ENCODE measurements at regions not wholly inside any gene's neighbourhood (a gene's known extent, or its start where the extent isn't known, plus 50 kb on each side); places are given as distances from the start of the nearest gene placed in this dataset.

DNA sequence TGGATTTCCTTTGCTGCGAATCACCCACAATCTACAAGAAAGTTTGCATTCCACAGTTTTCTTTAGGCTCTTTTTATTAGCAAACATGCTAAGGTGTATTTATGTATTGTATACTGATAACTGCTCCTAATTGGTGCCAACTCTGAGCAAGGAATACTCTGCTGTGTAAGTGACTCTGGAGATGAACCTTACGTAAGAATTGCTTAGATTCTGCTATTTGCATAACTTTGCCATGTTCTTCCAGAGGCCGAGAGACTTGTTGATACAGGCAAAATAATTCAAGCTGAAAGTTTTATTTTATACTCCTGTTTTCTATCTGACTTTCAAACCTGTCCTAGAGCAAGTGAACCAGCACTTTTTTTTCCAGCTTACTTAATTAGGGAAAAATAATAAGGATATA, 461.3 kb downstream of the GJA1 start:
- TF ChIP-seq, protein P1, sequence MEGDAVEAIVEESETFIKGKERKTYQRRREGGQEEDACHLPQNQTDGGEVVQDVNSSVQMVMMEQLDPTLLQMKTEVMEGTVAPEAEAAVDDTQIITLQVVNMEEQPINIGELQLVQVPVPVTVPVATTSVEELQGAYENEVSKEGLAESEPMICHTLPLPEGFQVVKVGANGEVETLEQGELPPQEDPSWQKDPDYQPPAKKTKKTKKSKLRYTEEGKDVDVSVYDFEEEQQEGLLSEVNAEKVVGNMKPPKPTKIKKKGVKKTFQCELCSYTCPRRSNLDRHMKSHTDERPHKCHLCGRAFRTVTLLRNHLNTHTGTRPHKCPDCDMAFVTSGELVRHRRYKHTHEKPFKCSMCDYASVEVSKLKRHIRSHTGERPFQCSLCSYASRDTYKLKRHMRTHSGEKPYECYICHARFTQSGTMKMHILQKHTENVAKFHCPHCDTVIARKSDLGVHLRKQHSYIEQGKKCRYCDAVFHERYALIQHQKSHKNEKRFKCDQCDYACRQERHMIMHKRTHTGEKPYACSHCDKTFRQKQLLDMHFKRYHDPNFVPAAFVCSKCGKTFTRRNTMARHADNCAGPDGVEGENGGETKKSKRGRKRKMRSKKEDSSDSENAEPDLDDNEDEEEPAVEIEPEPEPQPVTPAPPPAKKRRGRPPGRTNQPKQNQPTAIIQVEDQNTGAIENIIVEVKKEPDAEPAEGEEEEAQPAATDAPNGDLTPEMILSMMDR (conservative IDR thresholded peaks at IDR 0.05; ENCODE audit: low read length) = no peak
- H3K4me3 ChIP-seq (ENCODE audit: low read length) = no peak overlapping the region
- no peak for DNase-seq (ENCODE audit: low read depth)

DNA sequence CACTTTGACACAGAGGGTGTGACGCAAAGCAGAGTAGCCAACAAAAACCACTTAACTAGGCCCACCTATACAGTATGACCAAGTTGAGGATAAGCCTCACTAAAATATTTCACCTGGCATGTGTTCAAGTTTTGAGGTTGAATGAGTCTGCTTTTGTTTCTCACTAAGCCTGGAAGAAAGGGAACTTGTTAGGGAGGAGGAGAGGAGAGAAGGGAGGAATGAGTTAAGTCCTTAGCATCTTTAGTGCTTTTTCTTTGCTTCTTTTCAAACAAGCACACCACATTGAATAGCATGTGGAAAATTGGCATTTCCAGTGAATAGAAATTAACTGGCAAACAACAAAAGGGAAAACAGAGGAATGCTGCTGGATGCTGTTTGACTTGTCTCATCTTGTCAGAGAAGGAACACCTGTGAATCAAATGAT, 461.9 kb downstream of the GJA1 start:
- DNase-seq (ENCODE audit: low read depth) = no peak
- no peak overlapping the region for H3K4me3 ChIP-seq (ENCODE audit: low read length)
- TF ChIP-seq, protein P1 (conservative IDR thresholded peaks at IDR 0.05; ENCODE audit: low read length) = no peak

DNA sequence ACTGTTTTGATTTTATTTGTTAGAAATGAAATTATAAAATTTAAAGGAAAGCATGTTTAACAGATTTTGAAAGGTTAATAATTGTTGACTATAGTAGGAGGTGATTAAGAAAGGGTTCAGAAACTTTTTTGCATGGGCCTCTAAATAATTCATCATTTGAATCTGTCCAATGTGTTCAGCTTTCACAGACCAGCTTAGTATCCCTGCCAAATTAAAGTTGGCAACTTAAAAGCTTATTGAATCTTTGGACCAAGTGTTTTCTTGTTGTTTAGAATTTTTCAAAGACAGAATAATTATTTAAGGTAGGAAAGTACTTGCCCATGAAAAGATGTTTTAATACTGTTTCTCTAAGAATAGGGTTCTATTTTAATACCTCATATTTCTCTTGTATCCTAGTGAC, 466.0 kb downstream of the GJA1 start:
- no peak for DNase-seq (ENCODE audit: low read depth)
- TF ChIP-seq, protein P1 (conservative IDR thresholded peaks at IDR 0.05; ENCODE audit: low read length) = no peak
- H3K4me3 ChIP-seq (ENCODE audit: low read length) = no peak overlapping the region

DNA sequence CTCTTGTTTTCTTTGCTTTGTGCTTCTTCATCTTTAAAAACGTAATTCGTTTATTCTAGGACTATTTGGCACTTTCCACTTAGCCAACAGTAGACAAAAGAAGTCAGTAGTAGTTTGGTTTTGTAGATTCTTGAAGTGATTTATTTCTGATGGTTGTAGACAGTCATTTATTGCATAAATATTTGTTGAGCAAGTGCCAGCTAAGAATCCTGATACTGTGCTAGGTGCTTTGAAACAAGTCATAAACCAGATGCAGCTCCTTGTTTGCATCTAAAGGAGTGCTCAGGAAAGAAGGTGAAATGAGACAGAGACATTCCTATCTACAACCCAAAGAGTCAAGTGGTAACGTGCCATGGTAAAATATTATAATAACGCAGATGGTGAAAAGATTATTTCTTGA, 469.1 kb downstream of the GJA1 start:
- TF ChIP-seq, protein P1 (conservative IDR thresholded peaks at IDR 0.05; ENCODE audit: low read length) = no peak
- DNase-seq (ENCODE audit: low read depth) = no peak
- no peak overlapping the region for H3K4me3 ChIP-seq (ENCODE audit: low read length)

DNA sequence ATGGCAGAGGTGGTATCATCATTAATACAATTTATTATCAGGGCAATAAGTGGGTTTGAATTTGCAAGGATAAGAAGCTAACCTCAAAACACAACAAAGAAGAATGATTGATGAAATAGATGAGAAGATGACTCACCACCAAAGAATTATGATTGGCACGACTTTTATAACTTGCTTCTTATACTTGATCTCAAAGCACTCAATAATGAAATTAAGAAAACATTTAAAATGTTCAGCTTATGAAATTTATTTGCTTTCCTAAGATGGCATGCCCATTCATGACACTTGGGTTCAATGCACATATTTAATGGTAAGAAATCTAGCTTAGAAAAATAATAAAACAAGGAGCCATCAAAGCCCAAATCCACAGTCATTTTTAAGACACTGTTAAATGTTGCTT, 477.5 kb downstream of the GJA1 start:
- no peak overlapping the region for H3K4me3 ChIP-seq (ENCODE audit: low read length)
- TF ChIP-seq, protein P1 (conservative IDR thresholded peaks at IDR 0.05; ENCODE audit: low read length) = no peak
- DNase-seq (ENCODE audit: low read depth) = no peak

DNA sequence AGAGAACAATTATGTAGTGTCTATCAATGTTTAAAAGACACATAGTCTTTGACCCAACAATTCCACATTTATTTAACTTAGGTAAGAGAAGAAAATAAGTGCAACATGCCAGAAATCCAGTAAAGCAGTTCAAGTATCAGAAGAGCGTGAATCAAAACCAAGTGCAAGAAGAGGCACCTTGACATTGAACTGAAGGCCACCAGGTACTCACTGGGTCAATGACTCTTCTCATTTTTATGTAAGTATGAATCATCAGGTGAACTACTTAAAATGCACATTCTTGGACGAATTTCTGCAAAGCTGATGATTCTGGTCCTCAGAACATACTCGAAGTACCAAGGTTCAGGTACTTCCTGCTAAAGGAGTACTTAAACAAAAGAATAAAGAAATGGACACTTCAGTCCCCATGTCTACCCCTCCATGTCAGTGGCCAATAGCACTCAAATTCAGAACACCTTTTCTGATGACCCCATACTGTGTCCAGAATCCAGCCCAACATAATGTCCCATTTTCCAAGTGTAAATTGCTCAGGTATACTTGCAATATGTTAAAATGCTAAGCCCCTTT, 481.9 kb downstream of the GJA1 start:
- no peak overlapping the region for H3K4me3 ChIP-seq (ENCODE audit: low read length)
- no peak for DNase-seq (ENCODE audit: low read depth)
- TF ChIP-seq, protein P1 (conservative IDR thresholded peaks at IDR 0.05; ENCODE audit: low read length) = no peak

DNA sequence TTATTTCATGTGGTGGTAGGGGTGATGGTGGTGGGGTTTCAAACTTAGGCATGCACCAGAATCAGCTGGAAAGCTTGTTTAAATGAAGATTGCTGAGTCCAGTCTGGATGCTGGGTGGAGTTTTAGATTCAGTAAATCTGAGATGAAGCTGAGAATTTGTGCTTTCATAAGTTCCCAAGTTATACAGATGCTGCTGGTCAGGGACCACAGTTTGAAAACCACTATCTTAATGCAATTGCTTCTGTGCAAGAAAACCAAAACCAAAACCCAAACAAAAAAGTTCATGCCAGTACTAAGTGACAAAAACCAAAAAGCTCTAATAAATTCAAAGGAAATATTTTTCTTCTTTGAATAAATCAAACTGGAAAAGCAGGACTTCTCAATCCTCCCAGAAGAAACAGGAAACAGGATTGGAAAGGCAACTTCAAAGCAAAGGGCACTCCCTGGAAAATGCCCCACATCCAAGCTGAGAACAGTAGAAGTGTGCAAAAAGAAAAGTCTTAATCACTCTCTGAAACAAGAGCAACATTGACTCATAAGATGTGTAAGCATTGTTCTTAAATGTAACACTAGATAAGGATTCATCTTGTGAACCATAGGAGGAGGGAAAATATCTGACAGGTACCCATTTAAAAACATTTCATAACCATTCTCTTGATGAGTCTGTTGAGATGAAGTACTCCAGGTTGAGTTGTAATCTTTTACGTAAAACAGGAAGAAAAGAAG, 481.5 kb upstream of the HSF2 start:
- DNase-seq (ENCODE audit: low read depth) = no peak
- no peak overlapping the region for H3K4me3 ChIP-seq (ENCODE audit: low read length)
- TF ChIP-seq, protein P1 (conservative IDR thresholded peaks at IDR 0.05; ENCODE audit: low read length) = no peak
